ENCODE measurements at regions not wholly inside any gene's neighbourhood (a gene's known extent, or its start where the extent isn't known, plus 50 kb on each side); places are given as distances from the start of the nearest gene placed in this dataset.

DNA sequence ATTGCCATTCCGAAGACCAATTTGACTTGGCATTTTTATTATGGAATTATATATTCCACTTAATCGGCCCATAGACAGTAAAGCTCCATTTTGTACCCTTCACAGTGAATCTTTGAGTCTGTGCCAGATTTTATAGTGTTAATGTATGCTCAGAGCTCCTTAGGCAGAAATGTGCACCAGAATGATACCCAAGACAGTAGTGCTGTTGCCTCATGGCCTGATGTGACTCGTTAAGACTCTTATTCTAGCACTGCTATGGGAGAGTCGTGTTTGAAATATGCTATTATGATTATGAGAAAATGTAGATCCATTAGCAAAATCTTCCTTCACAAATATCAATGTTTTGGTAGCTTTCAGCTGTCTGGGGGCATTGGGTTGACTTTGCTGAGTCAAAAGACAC is 209.8 kb upstream of the RAG2 start:
- no peak overlapping the region for H3K4me3 ChIP-seq (replicated peaks in 1 of 2; ENCODE audit: low read depth in 1 of 2, low read length in 2 of 2)
- no peaks in the 10 kb centered on the region for H3K9me2 ChIP-seq (ENCODE audit: insufficient read depth)
- no peak overlapping the region for H3K27ac ChIP-seq (ENCODE audit: low read depth, low read length)
- no TSS peak for BruUV-seq (replicated peaks)
- RAD21 ChIA-PET (ENCODE audit: low non-redundant PET in 1 of 2, low total read pairs in 2 of 2, uncharacterized antibody in 2 of 2, unreplicated experiment in 2 of 2), result no interaction called here
- ATAC-seq (no peak), DNase-seq (ENCODE audit: low read depth, low spot score) (no peak)
- no peaks in the 10 kb centered on the region for H3K36me3 ChIP-seq (ENCODE audit: control insufficient read depth in 1 of 2, insufficient read depth in 2 of 2, low read length in 2 of 2)
- H3K9ac ChIP-seq (ENCODE audit: low read length), result no peak overlapping the region
- H2AFZ ChIP-seq (ENCODE audit: low read depth, low read length, poor library complexity, severe bottlenecking), result no peak overlapping the region
- no peaks in the 10 kb centered on the region for H4K20me1 ChIP-seq (ENCODE audit: insufficient read depth)
- no peak overlapping the region for H3K4me2 ChIP-seq (ENCODE audit: low read length)
- TF ChIP-seq RAD21 (IDR thresholded peaks at IDR 0.05; ENCODE audit: low read depth), result no peak
- TF ChIP-seq SIN3A (IDR thresholded peaks at IDR 0.05; ENCODE audit: low read depth), result no peak
- no peak for TF ChIP-seq YY1 (IDR thresholded peaks at IDR 0.05; ENCODE audit: extremely low read depth, insufficient replicate concordance, low read depth, low read length)
- TF ChIP-seq TCF7L2 (IDR thresholded peaks at IDR 0.05; ENCODE audit: borderline replicate concordance, extremely low read depth, insufficient read depth, insufficient read length), result no peak
- no peak for TF ChIP-seq SRF (IDR thresholded peaks at IDR 0.05; ENCODE audit: low read depth)
- TF ChIP-seq, protein P1, sequence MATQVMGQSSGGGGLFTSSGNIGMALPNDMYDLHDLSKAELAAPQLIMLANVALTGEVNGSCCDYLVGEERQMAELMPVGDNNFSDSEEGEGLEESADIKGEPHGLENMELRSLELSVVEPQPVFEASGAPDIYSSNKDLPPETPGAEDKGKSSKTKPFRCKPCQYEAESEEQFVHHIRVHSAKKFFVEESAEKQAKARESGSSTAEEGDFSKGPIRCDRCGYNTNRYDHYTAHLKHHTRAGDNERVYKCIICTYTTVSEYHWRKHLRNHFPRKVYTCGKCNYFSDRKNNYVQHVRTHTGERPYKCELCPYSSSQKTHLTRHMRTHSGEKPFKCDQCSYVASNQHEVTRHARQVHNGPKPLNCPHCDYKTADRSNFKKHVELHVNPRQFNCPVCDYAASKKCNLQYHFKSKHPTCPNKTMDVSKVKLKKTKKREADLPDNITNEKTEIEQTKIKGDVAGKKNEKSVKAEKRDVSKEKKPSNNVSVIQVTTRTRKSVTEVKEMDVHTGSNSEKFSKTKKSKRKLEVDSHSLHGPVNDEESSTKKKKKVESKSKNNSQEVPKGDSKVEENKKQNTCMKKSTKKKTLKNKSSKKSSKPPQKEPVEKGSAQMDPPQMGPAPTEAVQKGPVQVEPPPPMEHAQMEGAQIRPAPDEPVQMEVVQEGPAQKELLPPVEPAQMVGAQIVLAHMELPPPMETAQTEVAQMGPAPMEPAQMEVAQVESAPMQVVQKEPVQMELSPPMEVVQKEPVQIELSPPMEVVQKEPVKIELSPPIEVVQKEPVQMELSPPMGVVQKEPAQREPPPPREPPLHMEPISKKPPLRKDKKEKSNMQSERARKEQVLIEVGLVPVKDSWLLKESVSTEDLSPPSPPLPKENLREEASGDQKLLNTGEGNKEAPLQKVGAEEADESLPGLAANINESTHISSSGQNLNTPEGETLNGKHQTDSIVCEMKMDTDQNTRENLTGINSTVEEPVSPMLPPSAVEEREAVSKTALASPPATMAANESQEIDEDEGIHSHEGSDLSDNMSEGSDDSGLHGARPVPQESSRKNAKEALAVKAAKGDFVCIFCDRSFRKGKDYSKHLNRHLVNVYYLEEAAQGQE (IDR thresholded peaks at IDR 0.05; ENCODE audit: low read depth), result no peak
- TF ChIP-seq, protein P2, sequence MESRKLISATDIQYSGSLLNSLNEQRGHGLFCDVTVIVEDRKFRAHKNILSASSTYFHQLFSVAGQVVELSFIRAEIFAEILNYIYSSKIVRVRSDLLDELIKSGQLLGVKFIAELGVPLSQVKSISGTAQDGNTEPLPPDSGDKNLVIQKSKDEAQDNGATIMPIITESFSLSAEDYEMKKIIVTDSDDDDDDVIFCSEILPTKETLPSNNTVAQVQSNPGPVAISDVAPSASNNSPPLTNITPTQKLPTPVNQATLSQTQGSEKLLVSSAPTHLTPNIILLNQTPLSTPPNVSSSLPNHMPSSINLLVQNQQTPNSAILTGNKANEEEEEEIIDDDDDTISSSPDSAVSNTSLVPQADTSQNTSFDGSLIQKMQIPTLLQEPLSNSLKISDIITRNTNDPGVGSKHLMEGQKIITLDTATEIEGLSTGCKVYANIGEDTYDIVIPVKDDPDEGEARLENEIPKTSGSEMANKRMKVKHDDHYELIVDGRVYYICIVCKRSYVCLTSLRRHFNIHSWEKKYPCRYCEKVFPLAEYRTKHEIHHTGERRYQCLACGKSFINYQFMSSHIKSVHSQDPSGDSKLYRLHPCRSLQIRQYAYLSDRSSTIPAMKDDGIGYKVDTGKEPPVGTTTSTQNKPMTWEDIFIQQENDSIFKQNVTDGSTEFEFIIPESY (IDR thresholded peaks at IDR 0.05; ENCODE audit: extremely low read depth, insufficient replicate concordance, low read length), result no peak
- TF ChIP-seq, protein P3, sequence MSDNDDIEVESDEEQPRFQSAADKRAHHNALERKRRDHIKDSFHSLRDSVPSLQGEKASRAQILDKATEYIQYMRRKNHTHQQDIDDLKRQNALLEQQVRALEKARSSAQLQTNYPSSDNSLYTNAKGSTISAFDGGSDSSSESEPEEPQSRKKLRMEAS (IDR thresholded peaks at IDR 0.05), result no peak
- no peak for TF ChIP-seq CEBPB (IDR thresholded peaks at IDR 0.05; ENCODE audit: low read depth)
- TF ChIP-seq CBX3 (IDR thresholded peaks at IDR 0.05; ENCODE audit: low read depth), result no peak
- TF ChIP-seq, protein P4, sequence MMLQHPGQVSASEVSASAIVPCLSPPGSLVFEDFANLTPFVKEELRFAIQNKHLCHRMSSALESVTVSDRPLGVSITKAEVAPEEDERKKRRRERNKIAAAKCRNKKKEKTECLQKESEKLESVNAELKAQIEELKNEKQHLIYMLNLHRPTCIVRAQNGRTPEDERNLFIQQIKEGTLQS (IDR thresholded peaks at IDR 0.05), result no peak
- no peak for TF ChIP-seq ZNF274 (IDR thresholded peaks at IDR 0.05; ENCODE audit: low read depth, low read length)
- TF ChIP-seq ZFX (IDR thresholded peaks at IDR 0.05), result no peak
- TF ChIP-seq EGR1 (IDR thresholded peaks at IDR 0.05; ENCODE audit: low read depth), result no peak
- TF ChIP-seq, protein P5, sequence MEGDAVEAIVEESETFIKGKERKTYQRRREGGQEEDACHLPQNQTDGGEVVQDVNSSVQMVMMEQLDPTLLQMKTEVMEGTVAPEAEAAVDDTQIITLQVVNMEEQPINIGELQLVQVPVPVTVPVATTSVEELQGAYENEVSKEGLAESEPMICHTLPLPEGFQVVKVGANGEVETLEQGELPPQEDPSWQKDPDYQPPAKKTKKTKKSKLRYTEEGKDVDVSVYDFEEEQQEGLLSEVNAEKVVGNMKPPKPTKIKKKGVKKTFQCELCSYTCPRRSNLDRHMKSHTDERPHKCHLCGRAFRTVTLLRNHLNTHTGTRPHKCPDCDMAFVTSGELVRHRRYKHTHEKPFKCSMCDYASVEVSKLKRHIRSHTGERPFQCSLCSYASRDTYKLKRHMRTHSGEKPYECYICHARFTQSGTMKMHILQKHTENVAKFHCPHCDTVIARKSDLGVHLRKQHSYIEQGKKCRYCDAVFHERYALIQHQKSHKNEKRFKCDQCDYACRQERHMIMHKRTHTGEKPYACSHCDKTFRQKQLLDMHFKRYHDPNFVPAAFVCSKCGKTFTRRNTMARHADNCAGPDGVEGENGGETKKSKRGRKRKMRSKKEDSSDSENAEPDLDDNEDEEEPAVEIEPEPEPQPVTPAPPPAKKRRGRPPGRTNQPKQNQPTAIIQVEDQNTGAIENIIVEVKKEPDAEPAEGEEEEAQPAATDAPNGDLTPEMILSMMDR (IDR thresholded peaks at IDR 0.05 in 2 of 3, conservative IDR thresholded peaks at IDR 0.05 in 1 of 3; ENCODE audit: borderline replicate concordance in 1 of 3, insufficient read depth in 1 of 3, low read depth in 2 of 3, low read length in 2 of 3), result no peak
- TF ChIP-seq POLR2AphosphoS5 (IDR thresholded peaks at IDR 0.05; ENCODE audit: low read depth, low read length), result no peak
- TF ChIP-seq EZH2phosphoT487 (IDR thresholded peaks at IDR 0.05; ENCODE audit: borderline replicate concordance), result no peak
- TF ChIP-seq EZH2 (IDR thresholded peaks at IDR 0.05), result no peak
- H3K27me3 ChIP-seq (ENCODE audit: insufficient read depth, low read length), result no peaks in the 10 kb centered on the region
- CTCF ChIA-PET, result interaction anchor here (1.3 kb wide), 1 partner anchor 10 kb away, joined by 3 read pairs; no protein-coding TSS in a partner anchor
- intact Hi-C loops (cut with micrococcal nuclease), result no loop called here
- POLR2A ChIA-PET, result no interaction called here
- no peaks in the 10 kb centered on the region for H3K4me1 ChIP-seq (ENCODE audit: control insufficient read depth in 1 of 2, insufficient read depth in 2 of 2, low read length in 2 of 2)
- no peaks in the 10 kb centered on the region for H3K79me2 ChIP-seq (ENCODE audit: insufficient read depth, low read length)
- no peaks in the 10 kb centered on the region for H3K9me3 ChIP-seq (ENCODE audit: control insufficient read depth in 1 of 2, insufficient read depth in 1 of 2, low read depth in 1 of 2, low read length in 2 of 2)
